Fibroblast of lung (primary cell): ENCODE measurements at regions not wholly inside any gene's neighbourhood (a gene's known extent, or its start where the extent isn't known, plus 50 kb on each side); places are given as distances from the start of the nearest gene placed in this dataset.

Source experiments
- DNase-seq, 2 donors: peaks; one replicate each; pipeline versions ENCODE4 v3.0.0 to v3.0.0-alpha.2; 2010; ENCODE audit warnings: low read depth in 2 of 2
- H2AFZ ChIP-seq: 2 replicates; pipeline ENCODE4 v1.5.1; 2012; ENCODE audit warnings: low read length, control low read depth, inconsistent platforms
- H3K27ac ChIP-seq: 2 replicates; pipeline ENCODE4 v1.5.1; 2011; ENCODE audit warnings: low read length, control low read depth; ENCODE audit not compliant: insufficient read depth
- H3K27me3 ChIP-seq: 2 replicates; pipeline ENCODE4 v1.5.1; 2011; ENCODE audit warnings: mild to moderate bottlenecking, low read length; ENCODE audit not compliant: control insufficient read depth, insufficient read depth
- H3K36me3 ChIP-seq: 2 replicates; pipeline ENCODE4 v1.5.1; 2011; ENCODE audit warnings: low read length; ENCODE audit not compliant: control insufficient read depth, insufficient read depth
- H3K4me1 ChIP-seq: 2 replicates; pipeline ENCODE4 v1.5.1; 2011; ENCODE audit warnings: low read length; ENCODE audit not compliant: control insufficient read depth, insufficient read depth; ENCODE audit errors: extremely low read depth
- H3K4me2 ChIP-seq: 2 replicates; pipeline ENCODE4 v1.5.1; 2011; ENCODE audit warnings: low read length, control low read depth; ENCODE audit not compliant: insufficient read depth; ENCODE audit errors: extremely low read depth
- H3K4me3 ChIP-seq, 4 experiments: fragments of 200-600 bp in 1 of 4; sonication (generic) in 1 of 4; replicated peaks in 1 of 4; 2 replicates each; pipeline ENCODE4 v1.5.1; 2011 to 2016; ENCODE audit warnings: low read length in 4 of 4, low read depth in 3 of 4, mild to moderate bottlenecking in 3 of 4, control low read depth in 2 of 4, inconsistent platforms in 1 of 4, mixed read lengths in 1 of 4; ENCODE audit not compliant: insufficient read depth in 1 of 4; ENCODE audit errors: control extremely low read depth in 1 of 4
- H3K79me2 ChIP-seq: 2 replicates; pipeline ENCODE4 v1.5.1; 2012; ENCODE audit warnings: mild to moderate bottlenecking, low read length, inconsistent platforms; ENCODE audit not compliant: control insufficient read depth, insufficient read depth
- H3K9ac ChIP-seq: 2 replicates; pipeline ENCODE4 v1.5.1; 2011; ENCODE audit warnings: mild to moderate bottlenecking, low read length, control low read depth; ENCODE audit not compliant: insufficient read depth
- H3K9me3 ChIP-seq: 2 replicates; pipeline ENCODE4 v1.5.1; 2012; ENCODE audit warnings: low read depth, low read length; ENCODE audit not compliant: control insufficient read depth, insufficient read depth
- H4K20me1 ChIP-seq: 2 replicates; pipeline ENCODE4 v1.5.1; 2011; ENCODE audit warnings: low read length; ENCODE audit not compliant: control insufficient read depth, insufficient read depth; ENCODE audit errors: extremely low read depth
- CTCF ChIP-seq, 2 donors: IDR thresholded peaks in 1 of 2; conservative IDR thresholded peaks in 1 of 2; 1 replicate in 1 of 2; 2 replicates in 1 of 2; pipeline ENCODE4 v1.5.1; 2011 to 2012; ENCODE audit warnings: low read length in 2 of 2, control low read depth in 1 of 2, inconsistent platforms in 1 of 2, low read depth in 1 of 2, mild to moderate bottlenecking in 1 of 2
- EZH2 ChIP-seq: IDR thresholded peaks from 2 replicates; pipeline ENCODE4 v1.5.1; 2012; ENCODE audit warnings: low read length, control low read depth, mild to moderate bottlenecking; ENCODE audit errors: missing control alignments

GRCh38 chr2:215697496-215697895 lies 261.6 kb upstream of the FN1 start:
- Histone ChIP-seq H3K4me3 (no peak overlapping the region), H3K4me2 (no peak overlapping the region), H3K27me3 (no peaks in the 10 kb centered on the region), H3K4me1 (peaks cover 28% of the 10 kb centered on the region), H2AFZ (no peak overlapping the region), H3K27ac (no peak overlapping the region), H3K79me2 (no peaks in the 10 kb centered on the region), H3K9ac (no peak overlapping the region), H4K20me1 (no peaks in the 10 kb centered on the region), H3K36me3 (no peaks in the 10 kb centered on the region), H3K9me3 (no peaks in the 10 kb centered on the region)
- DNase-seq: peak in 1 of 2 donors; percentile 77
- TF ChIP-seq CTCF (conservative IDR thresholded peaks at IDR 0.05 in 1 of 2, IDR thresholded peaks at IDR 0.05 in 1 of 2; ENCODE audit: low read depth in 1 of 2, low read length in 2 of 2) (no peak), EZH2 (no peak)

- Histone ChIP-seq H3K4me2 (no peak overlapping the region), H3K79me2 (no peaks in the 10 kb centered on the region), H3K27ac (no peak overlapping the region), H3K9me3 (no peaks in the 10 kb centered on the region), H3K27me3 (no peaks in the 10 kb centered on the region), H3K36me3 (no peaks in the 10 kb centered on the region), H3K4me1 (peaks cover 32% of the 10 kb centered on the region), H2AFZ (no peak overlapping the region), H3K4me3 (no peak overlapping the region), H4K20me1 (no peaks in the 10 kb centered on the region), H3K9ac (no peak overlapping the region)
- TF ChIP-seq EZH2 (no peak), CTCF (conservative IDR thresholded peaks at IDR 0.05 in 1 of 2, IDR thresholded peaks at IDR 0.05 in 1 of 2; ENCODE audit: low read depth in 1 of 2, low read length in 2 of 2) (no peak)
- DNase-seq: no peak
Measured at GRCh38 chr2:215697003-215697402, 261.1 kb upstream of the FN1 start.

- TF ChIP-seq CTCF (conservative IDR thresholded peaks at IDR 0.05 in 1 of 2, IDR thresholded peaks at IDR 0.05 in 1 of 2; ENCODE audit: low read depth in 1 of 2, low read length in 2 of 2) (no peak), EZH2 (no peak)
- Histone ChIP-seq H3K4me3 (no peak overlapping the region), H2AFZ (no peak overlapping the region), H3K9ac (no peak overlapping the region), H3K27me3 (no peaks in the 10 kb centered on the region), H3K4me1 (peaks cover 34% of the 10 kb centered on the region), H4K20me1 (no peaks in the 10 kb centered on the region), H3K79me2 (no peaks in the 10 kb centered on the region), H3K9me3 (no peaks in the 10 kb centered on the region), H3K36me3 (no peaks in the 10 kb centered on the region), H3K4me2 (no peak overlapping the region), H3K27ac (no peak overlapping the region)
- DNase-seq: no peak
Measured at GRCh38 chr2:215695861-215696260, 260.0 kb upstream of the FN1 start.
